ENCODE measurements at regions not wholly inside any gene's neighbourhood (a gene's known extent, or its start where the extent isn't known, plus 50 kb on each side); places are given as distances from the start of the nearest gene placed in this dataset.
"Not testable (repeated sequence)": the region's sequence is repeated elsewhere in the genome, so short reads cannot be mapped to it uniquely, and the experiment has no call there.

DNA sequence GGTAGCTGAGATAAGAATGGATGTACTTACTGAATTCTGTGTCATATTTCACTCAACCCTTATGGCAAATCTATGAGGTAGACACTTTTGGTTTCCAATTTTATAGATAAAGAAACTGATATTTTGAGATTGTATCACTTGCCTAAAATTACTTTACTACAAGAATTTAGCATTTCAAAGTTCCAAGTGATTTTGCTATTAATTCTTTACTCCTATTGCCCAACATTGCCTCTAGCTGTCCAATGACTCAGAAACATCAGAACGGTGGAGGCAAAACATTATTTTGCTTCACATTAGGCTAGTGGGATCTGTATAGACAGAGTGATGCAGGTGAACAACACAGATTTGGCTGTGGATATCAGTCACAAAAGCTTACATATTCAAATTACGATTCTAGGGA, 747.2 kb upstream of the NEGR1 start:
- DNase-seq, result no peak

DNA sequence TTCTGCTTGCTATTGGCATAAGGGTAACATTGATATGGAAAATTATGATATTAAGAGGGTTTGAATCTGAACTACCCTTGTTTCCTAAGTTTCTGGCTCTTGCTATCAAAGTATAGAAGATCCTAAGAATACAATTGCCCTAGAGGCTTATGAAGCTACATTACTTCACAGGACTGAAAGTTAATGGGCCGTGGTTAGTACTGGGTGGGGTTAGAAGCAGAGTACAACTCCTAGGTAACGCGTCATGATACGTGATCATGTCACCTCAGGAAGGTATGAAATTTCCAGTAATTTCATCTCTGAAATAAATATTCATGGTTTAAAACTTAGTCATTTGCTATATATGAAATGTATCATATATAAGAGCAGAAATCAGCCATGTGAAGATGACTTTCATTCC, 743.8 kb upstream of the NEGR1 start:
- DNase-seq, result no peak

DNA sequence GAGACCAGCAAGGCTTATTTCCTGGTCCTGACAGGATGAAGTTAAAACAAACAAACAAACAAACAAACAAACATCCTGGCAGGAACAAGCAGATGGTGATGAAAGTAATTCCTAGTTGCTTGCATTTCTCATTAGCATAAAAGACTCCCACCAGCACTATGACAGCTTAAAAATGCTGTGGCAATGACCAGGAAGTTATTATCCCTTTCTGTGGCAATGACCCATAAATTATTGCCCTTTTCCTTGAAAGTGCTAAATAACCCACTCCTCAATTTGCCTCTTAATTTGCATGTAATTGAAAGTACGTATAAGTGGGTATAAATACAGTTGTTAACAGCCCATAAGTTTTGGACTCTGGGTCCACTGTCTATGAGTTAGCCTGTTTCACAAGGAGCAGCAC, 727.6 kb upstream of the NEGR1 start:
- no peak for DNase-seq

DNA sequence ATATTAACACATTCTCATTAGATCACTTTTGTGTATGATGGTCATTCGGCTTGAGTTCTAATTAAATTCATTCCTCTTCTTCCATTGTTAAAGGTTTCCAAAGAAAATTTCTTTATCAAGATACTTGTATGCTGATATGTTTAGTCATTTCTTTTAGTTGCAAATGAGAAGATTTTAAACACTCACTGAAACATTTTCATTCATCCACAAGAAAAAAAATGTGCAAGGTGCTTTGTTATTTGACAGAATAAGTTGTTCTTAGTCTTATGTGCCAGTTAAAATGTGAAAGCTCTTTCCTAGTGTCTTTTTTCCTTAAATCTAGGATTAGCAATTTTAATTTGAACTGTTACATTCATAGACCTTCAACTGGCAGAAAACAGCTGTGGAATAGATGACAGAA, 727.0 kb upstream of the NEGR1 start:
- DNase-seq, result no peak

DNA sequence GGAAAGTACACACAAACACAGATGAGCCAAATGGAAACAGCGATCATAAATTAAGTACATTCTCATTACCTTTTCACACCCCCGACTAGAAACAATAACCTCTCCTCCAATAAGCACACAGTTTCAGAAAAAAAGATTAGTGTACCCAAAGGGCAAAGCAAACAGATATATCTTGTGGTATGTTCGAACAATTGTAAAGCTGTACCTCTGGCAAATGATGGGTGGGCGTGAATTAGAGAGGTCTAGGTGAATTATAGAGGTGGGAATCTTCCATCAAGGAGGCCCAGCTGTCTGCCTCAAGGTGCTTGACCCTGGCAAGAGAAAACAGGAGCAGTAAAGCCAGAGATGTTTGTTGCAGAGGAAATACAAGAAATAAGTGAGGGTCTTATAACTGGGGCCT, 715.3 kb upstream of the NEGR1 start:
- DNase-seq, result no peak

DNA sequence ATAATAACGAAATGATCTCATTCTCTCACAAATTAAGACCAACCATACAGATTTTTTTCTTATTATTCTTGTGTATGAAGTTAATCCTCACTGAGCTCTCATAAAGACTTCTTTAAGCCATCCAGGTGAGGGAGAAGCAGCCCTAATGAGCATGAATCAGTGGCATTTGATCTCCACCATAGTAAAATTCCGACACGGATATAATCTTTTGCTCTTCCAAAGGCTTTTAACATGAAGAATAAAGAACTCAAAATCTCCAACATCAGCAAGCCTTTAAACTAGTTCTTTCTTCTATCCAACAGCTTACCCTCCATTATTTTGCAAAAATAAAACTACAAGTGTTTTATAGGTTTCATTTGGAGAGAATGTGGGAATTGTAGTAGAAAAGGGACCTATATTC, 714.7 kb upstream of the NEGR1 start:
- no peak for DNase-seq

- DNase-seq, result not testable (repeated sequence)
Measured at GRCh38 chr1:72987871-72988270, 705.5 kb upstream of the NEGR1 start.

- DNase-seq, result no peak
Measured at GRCh38 chr1:72986591-72987290, 704.4 kb upstream of the NEGR1 start.

DNA sequence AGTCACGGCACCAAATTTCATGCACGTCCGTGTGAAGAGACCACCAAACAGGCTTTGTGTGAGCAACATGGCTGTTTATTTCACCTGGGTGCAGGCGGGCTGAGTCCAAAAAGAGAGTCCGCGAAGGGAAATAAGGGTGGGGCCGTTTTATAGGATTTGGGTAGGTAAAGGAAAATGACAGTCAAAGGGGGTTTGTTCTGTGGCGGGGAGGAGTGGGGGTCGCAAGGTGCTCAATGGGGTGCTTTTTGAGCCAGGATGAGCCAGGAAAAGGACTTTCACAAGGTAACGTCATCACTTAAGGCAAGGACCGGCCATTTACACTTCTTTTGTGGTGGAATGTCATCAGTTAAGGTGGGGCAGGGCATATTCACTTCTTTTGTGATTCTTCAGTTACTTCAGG, 702.7 kb upstream of the NEGR1 start:
- not testable (repeated sequence) for DNase-seq

- DNase-seq, result not testable (repeated sequence)
Measured at GRCh38 chr1:72983011-72983410, 700.7 kb upstream of the NEGR1 start.

GRCh38 chr1:72969461-72969860, 687.1 kb upstream of the NEGR1 start:
- DNase-seq, result no peak

GRCh38 chr1:72954943-72955342, 672.6 kb upstream of the NEGR1 start:
- DNase-seq, result no peak

DNA sequence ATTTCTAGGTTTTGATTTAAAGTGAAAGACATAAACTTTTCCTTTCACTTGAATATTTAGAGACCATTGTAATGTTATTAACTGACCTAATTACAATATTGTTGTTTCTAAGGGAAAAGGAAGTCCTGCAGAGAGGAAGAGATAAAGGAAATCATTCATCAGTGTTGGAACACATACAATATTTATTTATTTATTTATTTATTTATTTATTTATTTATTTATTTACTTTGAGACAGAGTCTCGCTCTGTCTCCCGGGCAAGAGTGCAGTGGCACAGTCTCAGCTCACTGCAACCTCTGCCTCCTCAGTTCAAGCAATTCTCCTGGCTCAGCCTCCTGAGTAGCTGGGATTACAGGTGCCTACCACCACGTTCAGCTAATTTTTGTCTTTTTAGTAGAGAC, 668.6 kb upstream of the NEGR1 start:
- not testable (repeated sequence) for DNase-seq

GRCh38 chr1:72946903-72947499, 664.7 kb upstream of the NEGR1 start:
- no peak for DNase-seq

GRCh38 chr1:72942008-72942407, 659.7 kb upstream of the NEGR1 start:
- no peak for DNase-seq

DNA sequence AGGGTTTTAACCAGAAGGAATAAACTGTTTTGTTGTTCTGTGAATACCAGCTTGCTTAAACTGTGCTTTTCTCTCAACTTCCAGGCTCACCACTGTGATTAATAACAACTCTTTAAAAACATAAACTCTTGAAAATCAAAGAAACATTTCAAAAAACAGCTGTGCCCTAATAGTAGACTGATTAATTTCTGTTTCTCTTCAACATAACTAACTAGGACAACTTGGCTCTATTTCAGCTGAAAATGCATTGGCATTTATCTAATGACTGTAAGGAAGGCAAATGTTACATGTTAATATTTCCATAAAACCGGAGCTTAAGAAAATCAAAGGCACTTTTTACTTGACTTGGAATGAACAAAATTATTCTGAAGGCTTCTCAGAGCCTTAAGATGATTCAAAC, 656.1 kb upstream of the NEGR1 start:
- no peak for DNase-seq

- no peak for DNase-seq
Measured at GRCh38 chr1:72937905-72938304, 655.6 kb upstream of the NEGR1 start.

GRCh38 chr1:72936942-72937341, 654.6 kb upstream of the NEGR1 start:
- DNase-seq, result no peak

- DNase-seq, result no peak
Measured at GRCh38 chr1:72936151-72936740, 653.9 kb upstream of the NEGR1 start.

GRCh38 chr1:72932025-72932424, 649.7 kb upstream of the NEGR1 start:
- no peak for DNase-seq

DNA sequence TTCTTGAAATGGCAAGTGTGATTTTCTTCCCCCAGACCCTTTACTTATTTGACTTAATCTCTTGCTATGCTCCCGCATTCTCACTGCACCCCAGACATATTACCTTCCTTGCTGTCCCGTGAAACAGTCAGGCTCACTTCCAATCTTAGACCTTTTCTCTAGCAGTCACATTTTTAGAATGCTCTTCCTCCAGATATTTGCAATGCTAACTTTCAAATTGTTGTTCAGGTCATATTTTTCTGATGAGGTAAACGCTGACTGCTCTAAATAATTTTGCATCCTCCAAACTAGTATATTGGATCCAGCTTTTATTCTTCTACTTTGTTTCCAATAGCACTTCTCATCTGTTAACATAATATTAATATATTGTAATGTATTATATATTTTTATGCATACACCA, 648.2 kb upstream of the NEGR1 start:
- DNase-seq, result no peak

GRCh38 chr1:72918940-72919339, 636.6 kb upstream of the NEGR1 start:
- no peak for DNase-seq

DNA sequence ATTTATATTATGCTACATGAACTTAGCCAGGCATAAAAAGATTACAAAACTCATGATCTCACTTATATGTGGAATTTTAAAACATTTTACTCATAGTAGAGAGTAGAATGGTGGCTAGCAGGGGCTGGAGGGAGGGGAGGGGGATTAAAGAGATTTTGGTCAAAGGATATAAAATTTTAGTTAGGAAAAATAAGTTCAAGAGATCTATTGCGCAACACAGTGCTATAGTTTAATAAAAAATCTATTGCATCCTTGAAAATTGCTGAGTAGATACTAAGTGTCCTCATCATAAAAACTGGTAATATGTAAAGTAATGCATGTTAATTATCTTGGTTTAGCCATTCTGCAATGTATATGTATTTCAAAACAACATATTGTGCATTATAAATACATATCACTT, 635.6 kb upstream of the NEGR1 start:
- DNase-seq, result no peak

DNA sequence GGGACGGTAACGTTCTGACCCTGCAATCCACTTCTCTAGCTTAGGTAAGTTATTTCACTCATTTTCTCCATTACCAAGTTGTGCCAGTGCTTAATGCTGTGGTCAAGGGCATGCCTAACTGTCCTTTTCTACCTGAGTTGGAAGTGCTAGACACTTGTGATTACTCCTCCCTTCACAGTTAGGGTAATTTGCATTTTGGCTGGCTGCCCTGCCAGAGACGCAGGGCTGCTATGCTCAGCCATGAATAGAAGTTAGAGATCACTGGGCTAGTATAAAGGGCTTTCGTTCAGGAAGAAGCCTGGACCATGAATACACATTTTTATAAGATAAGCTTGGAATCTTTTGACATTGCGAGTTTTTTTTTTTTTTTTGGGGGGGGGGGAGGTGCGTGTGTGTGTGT, 633.2 kb upstream of the NEGR1 start:
- no peak for DNase-seq

- no peak for DNase-seq
Measured at GRCh38 chr1:72911656-72912055, 629.3 kb upstream of the NEGR1 start.
